Neutrophil (primary cell): ENCODE measurements at regions not wholly inside any gene's neighbourhood (a gene's known extent, or its start where the extent isn't known, plus 50 kb on each side); places are given as distances from the start of the nearest gene placed in this dataset.
"Not testable (repeated sequence)": the region's sequence is repeated elsewhere in the genome, so short reads cannot be mapped to it uniquely, and the experiment has no call there.

Experiments
- H3K27ac ChIP-seq: fragments of 200-600 bp; sonication (generic); 2 replicates; pipeline ENCODE4 v1.5.1; 2016; ENCODE audit warnings: mild to moderate bottlenecking, moderate library complexity
- H3K27me3 ChIP-seq: fragments of 200-600 bp; sonication (generic); 2 replicates; pipeline ENCODE4 v1.6.0; 2016; ENCODE audit warnings: mild to moderate bottlenecking
- H3K36me3 ChIP-seq: fragments of 200-600 bp; sonication (generic); 2 replicates; pipeline ENCODE4 v1.5.1; 2017
- H3K4me1 ChIP-seq, 2 experiments: fragments of 200-600 bp in 1 of 2; sonication (generic) in 1 of 2; 1 replicate in 1 of 2; 2 replicates in 1 of 2; pipeline versions ENCODE4 v1.5.1 to v1.6.1; 2013 to 2016; ENCODE audit warnings: low read depth in 1 of 2, low read length in 1 of 2, mild to moderate bottlenecking in 1 of 2, moderate library complexity in 1 of 2; ENCODE audit not compliant: control insufficient read depth in 1 of 2, insufficient read depth in 1 of 2
- H3K4me3 ChIP-seq, 2 experiments: fragments of 200-600 bp in 1 of 2; sonication (generic) in 1 of 2; 1 replicate in 1 of 2; 2 replicates in 1 of 2; pipeline ENCODE4 v1.5.1; 2013 to 2016; ENCODE audit warnings: low read depth in 1 of 2, low read length in 1 of 2, mild to moderate bottlenecking in 1 of 2, moderate library complexity in 1 of 2
- H3K9me3 ChIP-seq: fragments of 200-600 bp; sonication (generic); 2 replicates; pipeline ENCODE4 v1.5.1; 2016
- TF ChIP-seq, protein P1 (sequence below): fragments of 200-600 bp; sonication (generic); IDR thresholded peaks from 2 replicates; pipeline ENCODE4 v1.5.1; 2016; ENCODE audit warnings: antibody characterized with exemption

DNA sequence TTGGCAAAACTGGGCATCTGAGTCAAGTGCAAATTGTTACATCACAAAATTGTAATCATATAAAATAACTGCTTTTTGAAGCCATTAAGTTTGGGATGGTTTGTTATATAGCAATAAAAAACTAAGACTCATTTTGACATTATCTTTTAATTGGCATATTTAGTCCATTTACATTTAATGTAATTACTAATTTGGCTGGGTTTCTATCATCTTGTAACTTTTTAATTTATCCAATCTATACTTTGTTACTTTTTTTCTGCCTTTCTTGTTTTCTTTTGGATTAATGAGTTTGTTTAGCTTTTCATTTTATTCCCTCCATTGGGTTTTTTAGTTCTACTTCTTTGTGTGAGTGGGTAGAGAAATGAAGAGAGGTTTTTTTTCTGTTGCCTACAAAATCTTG is 76.3 kb downstream of the DRAM2 start:
- no peak overlapping the region for H3K4me3 ChIP-seq
- no peaks in the 10 kb centered on the region for H3K36me3 ChIP-seq
- H3K27ac ChIP-seq, result no peak overlapping the region
- no peaks in the 10 kb centered on the region for H3K4me1 ChIP-seq
- no peaks in the 10 kb centered on the region for H3K9me3 ChIP-seq
- H3K27me3 ChIP-seq, result no peaks in the 10 kb centered on the region
- TF ChIP-seq, protein P1, sequence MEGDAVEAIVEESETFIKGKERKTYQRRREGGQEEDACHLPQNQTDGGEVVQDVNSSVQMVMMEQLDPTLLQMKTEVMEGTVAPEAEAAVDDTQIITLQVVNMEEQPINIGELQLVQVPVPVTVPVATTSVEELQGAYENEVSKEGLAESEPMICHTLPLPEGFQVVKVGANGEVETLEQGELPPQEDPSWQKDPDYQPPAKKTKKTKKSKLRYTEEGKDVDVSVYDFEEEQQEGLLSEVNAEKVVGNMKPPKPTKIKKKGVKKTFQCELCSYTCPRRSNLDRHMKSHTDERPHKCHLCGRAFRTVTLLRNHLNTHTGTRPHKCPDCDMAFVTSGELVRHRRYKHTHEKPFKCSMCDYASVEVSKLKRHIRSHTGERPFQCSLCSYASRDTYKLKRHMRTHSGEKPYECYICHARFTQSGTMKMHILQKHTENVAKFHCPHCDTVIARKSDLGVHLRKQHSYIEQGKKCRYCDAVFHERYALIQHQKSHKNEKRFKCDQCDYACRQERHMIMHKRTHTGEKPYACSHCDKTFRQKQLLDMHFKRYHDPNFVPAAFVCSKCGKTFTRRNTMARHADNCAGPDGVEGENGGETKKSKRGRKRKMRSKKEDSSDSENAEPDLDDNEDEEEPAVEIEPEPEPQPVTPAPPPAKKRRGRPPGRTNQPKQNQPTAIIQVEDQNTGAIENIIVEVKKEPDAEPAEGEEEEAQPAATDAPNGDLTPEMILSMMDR, result no peak

GRCh38 chr1:111062624-111063023 is 77.3 kb downstream of the DRAM2 start:
- Histone ChIP-seq H3K4me1 (no peaks in the 10 kb centered on the region), H3K27me3 (no peaks in the 10 kb centered on the region), H3K36me3 (no peaks in the 10 kb centered on the region), H3K4me3 (no peak overlapping the region), H3K9me3 (no peaks in the 10 kb centered on the region), H3K27ac (no peak overlapping the region)
- TF ChIP-seq, protein P1, result no peak

- no peak overlapping the region for H3K27ac ChIP-seq
- H3K4me1 ChIP-seq, result no peaks in the 10 kb centered on the region
- H3K36me3 ChIP-seq, result no peaks in the 10 kb centered on the region
- TF ChIP-seq, protein P1, result no peak
- no peaks in the 10 kb centered on the region for H3K27me3 ChIP-seq
- H3K4me3 ChIP-seq, result no peak overlapping the region
- H3K9me3 ChIP-seq, result no peaks in the 10 kb centered on the region
Observed at GRCh38 chr1:111062081-111062480, 77.8 kb downstream of the DRAM2 start.

- Histone ChIP-seq H3K4me1 (no peaks in the 10 kb centered on the region), H3K36me3 (no peaks in the 10 kb centered on the region), H3K4me3 (no peak overlapping the region), H3K27ac (no peak overlapping the region), H3K9me3 (no peaks in the 10 kb centered on the region), H3K27me3 (peaks cover 3% of the 10 kb centered on the region)
- TF ChIP-seq, protein P1, result no peak
Observed at GRCh38 chr1:111054656-111055055, 85.2 kb downstream of the DRAM2 start.

DNA sequence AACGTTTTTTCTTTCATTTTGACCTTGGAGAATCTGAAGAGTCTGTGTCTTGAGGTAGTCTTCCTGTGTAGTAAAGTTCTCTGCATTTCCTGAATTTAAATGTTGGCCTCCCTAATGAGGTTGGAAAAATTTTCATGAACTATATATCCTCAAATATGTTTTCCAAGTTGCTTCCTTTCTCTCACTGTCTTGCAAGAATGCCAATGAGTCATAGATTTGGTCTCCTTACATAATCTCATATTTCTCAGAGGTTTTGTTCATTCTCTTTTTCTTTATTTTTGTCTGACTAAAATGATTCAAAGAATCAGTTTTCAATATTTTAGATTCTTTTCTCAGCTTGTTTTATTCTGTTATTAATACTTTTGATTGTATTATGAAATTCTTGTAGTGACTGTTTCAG is 87.6 kb downstream of the DRAM2 start:
- Histone ChIP-seq H3K9me3 (no peaks in the 10 kb centered on the region), H3K27me3 (peaks cover 13% of the 10 kb centered on the region)
- TF ChIP-seq, protein P1, result no peak

GRCh38 chr1:111048253-111048652 is 84.5 kb upstream of the LRIF1 start:
- not testable (repeated sequence) for H3K9me3 ChIP-seq, H3K36me3 ChIP-seq, H3K4me1 ChIP-seq, H3K27ac ChIP-seq, H3K4me3 ChIP-seq
- H3K27me3 ChIP-seq, result peaks cover 50% of the 10 kb centered on the region

More for the DNA sequence above, 87.6 kb downstream of the DRAM2 start:
- Histone ChIP-seq H3K36me3 (no peaks in the 10 kb centered on the region), H3K4me1 (no peaks in the 10 kb centered on the region), H3K27ac (no peak overlapping the region), H3K4me3 (no peak overlapping the region)
